COLO668 (cell line): ENCODE measurements at regions not wholly inside any gene's neighbourhood (a gene's known extent, or its start where the extent isn't known, plus 50 kb on each side); places are given as distances from the start of the nearest gene placed in this dataset.
"Not testable (repeated sequence)": the region's sequence is repeated elsewhere in the genome, so short reads cannot be mapped to it uniquely, and the experiment has no call there.

Source experiments
- DNase-seq: peaks from one replicate; lab custom pipeline; 2025; ENCODE audit not compliant: unreplicated experiment; lab: John Stamatoyannopoulos, UW

DNA sequence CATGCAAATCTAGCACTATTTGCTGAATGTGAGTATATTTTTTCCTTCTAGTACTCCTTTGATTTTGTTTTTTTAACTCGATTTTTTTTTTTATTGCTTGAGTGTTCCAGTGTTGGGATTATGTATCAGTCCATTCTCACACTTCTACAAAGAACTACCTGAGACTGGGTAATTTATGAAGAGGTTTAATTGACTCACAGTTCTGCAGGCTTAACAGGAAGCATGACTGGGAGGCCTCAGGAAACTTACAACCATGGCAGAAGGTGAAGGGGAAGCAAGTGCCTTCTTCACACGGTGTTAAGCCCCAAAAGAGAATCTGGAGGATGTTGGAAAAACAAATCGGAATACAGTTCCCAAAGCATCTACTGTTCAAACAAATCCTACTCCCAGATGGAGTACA is 69.1 kb downstream of the ZNF518B start:
- DNase-seq: not testable (repeated sequence)

DNA sequence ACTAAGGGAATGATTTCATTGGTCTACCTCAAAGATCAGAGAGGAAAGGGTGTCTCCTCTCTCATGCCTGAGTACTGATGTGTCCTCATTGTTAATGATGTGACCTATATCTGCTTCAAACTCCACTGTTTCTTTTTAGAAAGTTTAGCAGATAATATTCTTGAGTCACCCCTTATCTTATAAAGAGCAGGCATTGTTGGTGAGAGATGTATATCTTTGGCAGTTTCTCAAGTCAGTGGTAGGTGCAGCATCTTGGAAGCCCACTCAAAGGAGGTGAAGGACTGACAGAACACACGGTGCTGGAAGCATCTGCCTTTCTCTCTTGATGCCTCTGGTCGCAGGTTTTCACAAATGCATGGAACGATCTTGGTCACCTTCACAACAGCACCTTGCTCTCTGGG is 71.2 kb downstream of the ZNF518B start:
- DNase-seq: no peak

- no peak for DNase-seq
Observed at GRCh38 chr4:10384974-10385373, 72.3 kb downstream of the ZNF518B start.

- no peak for DNase-seq
Observed at GRCh38 chr4:10383417-10383816, 73.8 kb downstream of the ZNF518B start.

DNA sequence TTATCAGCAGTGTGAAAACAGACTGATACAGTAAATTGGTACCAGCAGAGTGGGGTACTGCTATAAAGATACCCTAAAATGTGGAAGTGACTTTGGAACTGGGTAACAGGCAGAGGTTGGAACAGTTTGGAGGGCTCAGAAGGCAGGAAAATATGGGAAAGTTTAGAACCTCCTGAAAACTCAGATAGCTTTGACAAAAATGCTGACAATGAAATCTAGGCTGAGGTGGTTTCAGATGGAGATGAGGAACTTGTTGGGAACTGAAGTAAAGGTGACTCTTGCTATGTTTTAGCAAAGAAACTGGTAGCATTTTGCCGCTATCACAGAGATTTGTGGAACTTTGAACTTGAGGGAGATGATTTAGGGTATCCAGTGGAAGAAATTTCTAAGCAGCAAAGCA is 75.1 kb downstream of the ZNF518B start:
- not testable (repeated sequence) for DNase-seq

- DNase-seq: no peak
Observed at GRCh38 chr4:10381146-10381545, 76.1 kb downstream of the ZNF518B start.

DNA sequence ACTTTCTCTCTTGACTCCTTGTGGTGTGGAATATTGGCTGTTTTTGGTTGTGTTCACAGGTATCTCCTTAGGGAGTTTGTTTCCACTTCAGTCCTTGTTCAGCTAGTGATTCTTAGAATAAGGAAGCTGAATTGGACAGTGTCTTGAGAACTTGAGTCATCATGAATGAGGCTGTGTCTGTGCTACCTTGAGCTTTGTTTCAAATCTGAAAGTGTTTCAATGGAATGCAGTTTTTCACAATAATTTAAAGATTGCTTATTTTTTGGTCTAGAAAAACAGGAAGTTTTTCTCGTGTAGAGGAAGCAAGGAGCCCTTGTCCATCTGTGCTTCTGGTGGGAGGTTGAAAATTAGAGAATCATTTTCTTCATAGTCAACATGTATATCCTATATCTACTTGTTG is 76.5 kb downstream of the ZNF518B start:
- DNase-seq: no peak

- DNase-seq: no peak
Observed at GRCh38 chr4:10371869-10372471, 85.3 kb downstream of the ZNF518B start.

- no peak for DNase-seq
Observed at GRCh38 chr4:10371121-10371520, 86.1 kb downstream of the ZNF518B start.

- DNase-seq: no peak
Observed at GRCh38 chr4:10369517-10369916, 87.7 kb downstream of the ZNF518B start.

DNA sequence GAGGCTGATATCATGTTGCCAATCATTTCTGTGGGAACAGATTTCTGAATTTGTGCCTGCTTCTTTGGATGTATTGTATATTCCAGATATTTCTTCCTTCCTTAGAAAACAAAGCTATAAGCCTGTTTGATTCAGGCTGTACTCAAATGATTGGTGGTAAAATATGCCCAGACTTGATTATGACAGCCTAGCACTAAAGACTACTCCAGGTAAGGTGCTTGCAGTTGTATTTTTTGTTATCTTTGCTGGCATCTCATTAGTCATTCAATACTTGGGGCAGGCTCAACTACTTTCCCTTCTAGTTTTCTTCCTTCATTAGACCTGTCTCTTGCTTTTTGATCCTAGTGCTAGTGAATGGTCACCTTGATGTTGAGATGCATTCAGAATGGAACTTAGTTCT is 90.6 kb downstream of the ZNF518B start:
- no peak for DNase-seq

- DNase-seq: no peak
Observed at GRCh38 chr4:10364194-10364593, 93.0 kb downstream of the ZNF518B start.

- peak; percentile 79 for DNase-seq
Observed at GRCh38 chr4:10354746-10355145, 102.5 kb downstream of the ZNF518B start.

- DNase-seq: no peak
Observed at GRCh38 chr4:10354225-10354624, 103.0 kb downstream of the ZNF518B start.

DNA sequence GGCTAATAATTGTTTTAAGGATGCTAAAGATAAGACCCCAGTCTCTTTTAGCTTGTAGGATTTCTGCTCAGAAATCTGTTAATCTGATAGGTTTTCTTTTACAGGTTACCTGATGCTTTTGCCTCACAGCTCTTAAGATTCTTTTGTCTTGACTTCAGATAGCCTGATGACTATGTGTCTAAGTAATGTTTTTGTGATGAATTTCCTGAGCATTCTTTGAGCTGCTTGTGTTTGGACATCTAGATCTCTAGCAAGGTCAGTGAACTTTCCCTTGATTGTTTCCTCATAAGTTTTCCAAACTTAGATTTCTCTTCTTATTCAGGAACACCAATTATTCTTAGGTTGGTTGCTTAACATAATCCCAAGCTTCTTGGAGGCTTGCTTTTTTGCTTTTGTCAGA is 104.1 kb downstream of the ZNF518B start:
- no peak for DNase-seq

DNA sequence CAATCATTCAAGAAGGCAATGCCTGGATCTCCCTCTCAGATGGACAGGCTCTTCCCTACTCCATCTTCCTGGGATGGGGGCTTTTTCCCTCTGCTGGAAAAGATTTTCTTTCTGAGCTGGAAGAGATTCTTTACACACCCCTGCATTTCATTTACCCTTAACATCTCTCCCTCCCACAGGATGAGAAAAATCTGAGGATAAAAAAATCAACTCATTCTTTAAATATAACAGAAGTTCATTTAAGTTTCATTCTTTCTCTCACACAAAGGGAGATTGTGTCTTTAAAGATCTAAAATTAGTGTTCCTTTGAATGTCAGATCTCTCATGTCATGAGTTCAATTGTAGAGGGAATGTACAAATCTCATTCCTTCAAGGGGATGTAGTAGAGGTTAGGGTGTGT is 109.0 kb downstream of the ZNF518B start:
- DNase-seq: no peak

DNA sequence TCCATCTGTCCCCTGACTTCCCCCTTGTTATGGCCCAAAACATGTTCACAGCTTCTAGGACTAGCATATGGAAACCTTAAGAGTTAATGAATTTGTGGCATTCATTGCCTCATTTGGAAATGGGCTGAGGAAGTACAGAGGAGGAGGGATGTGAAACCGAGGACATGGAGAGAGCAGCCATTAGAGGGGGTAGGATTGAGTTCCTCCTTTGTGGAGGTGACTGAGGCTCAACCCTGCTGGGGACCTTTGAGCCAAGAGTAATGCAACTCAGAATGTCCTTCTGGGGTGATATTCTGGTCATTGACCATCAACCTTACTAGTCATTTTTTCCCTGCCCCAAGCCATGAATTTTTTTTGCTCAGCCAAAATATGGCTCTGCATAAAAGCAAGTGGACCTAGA is 109.4 kb downstream of the ZNF518B start:
- DNase-seq: no peak

DNA sequence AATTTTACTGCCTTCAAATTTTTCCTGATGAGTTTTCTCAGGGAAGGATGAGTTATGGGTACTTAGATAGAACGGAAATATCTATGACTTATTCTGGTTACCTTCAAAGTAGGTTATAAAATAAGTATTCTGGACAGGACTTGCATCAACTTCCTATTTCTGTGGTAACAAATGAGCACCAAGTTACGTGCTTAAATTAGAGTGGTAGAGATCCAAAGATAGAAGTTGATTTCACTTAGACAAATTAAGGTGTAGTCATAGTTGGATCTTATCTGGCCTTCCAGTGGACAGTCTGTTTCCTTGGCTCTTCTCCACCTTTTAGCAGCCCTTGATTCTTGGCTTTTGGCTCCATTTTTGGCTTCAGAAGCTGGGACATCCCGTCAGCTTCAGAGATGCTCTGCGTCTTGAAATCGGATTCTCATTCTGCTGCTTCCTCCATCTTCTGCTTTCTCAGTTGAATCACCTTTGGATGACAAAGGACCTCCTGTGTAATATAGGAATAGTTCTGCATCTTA is 109.9 kb downstream of the ZNF518B start:
- DNase-seq: no peak

GRCh38 chr4:10346023-10346422 is 111.2 kb downstream of the ZNF518B start:
- no peak for DNase-seq

DNA sequence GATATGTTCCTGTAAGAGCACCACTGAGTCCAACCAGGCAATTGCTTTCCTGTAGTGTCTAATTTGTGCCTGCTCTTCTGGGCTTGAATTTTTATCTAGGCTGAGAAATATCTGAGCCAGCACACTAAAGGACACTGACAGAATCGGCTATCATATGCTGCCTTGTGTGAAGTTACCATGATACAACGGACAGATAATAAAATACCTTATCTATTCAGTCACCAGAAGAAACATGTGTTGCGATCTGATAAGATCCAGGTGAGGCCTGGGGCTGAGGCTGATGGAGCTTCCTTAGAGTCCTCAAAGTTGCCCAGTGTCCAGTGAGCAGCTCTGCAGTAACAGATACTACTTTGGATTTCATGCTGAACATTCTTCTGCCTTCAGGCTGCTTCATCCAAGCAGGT is 111.8 kb downstream of the ZNF518B start:
- no peak for DNase-seq

DNA sequence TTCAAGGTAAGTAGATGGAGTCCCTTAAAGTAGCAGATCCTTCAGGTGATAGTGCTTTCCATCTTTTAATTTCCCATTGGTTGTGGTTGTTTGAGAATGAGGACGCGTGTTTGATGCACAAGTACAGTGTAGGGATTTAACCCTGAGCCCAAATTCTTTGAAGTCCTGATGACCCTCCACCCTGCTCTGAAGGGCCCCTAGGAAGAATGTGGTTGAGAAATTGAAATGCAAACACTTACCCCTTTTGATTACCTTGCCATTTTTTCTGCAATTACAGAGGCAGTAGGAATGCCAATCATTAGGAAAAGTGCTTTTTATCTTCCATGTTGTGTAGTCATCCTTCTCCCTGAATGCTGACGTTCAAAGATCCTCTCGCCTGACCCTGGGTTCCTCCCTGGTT is 112.4 kb downstream of the ZNF518B start:
- DNase-seq: no peak

DNA sequence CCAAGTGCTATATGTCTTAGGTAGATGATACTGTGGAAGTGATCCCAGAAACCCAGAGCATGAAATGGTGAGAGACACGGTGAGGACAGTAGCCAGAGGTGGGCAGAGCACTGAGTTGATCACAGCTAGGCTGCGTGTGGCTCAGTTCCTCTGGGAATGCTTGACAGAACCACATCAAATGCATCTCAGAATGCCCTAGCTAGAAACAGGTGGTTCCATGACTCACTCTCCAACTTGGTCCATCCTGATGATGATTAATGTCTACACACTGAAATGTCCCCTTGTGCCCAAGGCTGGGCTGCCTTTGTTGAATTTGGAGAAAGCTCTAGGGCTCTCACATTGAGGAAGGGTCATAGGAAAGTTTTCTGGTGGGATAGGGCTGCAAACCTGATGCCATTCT is 113.6 kb downstream of the ZNF518B start:
- no peak for DNase-seq

- DNase-seq: no peak
Observed at GRCh38 chr4:10342866-10343265, 114.4 kb downstream of the ZNF518B start.
